HUDEP-2 (cell line): ENCODE measurements at regions not wholly inside any gene's neighbourhood (a gene's known extent, or its start where the extent isn't known, plus 50 kb on each side); places are given as distances from the start of the nearest gene placed in this dataset.

Source experiments
- DNase-seq, 76 experiments: peaks; one replicate each; lab custom pipeline; 2025; ENCODE audit not compliant: unreplicated experiment in 76 of 76; lab: John Stamatoyannopoulos, UW

GRCh38 chr9:87816036-87816435 is 66.6 kb upstream of the SPATA31E1 start:
- peak in 2 of 76 experiments; percentile 14 for DNase-seq

GRCh38 chr9:87818308-87818707 is 64.4 kb upstream of the SPATA31E1 start:
- DNase-seq: no peak

- DNase-seq: no peak
Observed at GRCh38 chr9:87824216-87824875, 58.3 kb upstream of the SPATA31E1 start.

GRCh38 chr9:87824886-87825285 is 57.8 kb upstream of the SPATA31E1 start:
- DNase-seq: no peak

- DNase-seq: no peak
Observed at GRCh38 chr9:87826331-87826730, 56.3 kb upstream of the SPATA31E1 start.

- no peak for DNase-seq
Observed at GRCh38 chr9:87827341-87827740, 55.3 kb upstream of the SPATA31E1 start.

GRCh38 chr9:87829756-87830155 is 52.9 kb upstream of the SPATA31E1 start:
- DNase-seq: no peak

GRCh38 chr9:87830446-87830845 is 52.2 kb upstream of the SPATA31E1 start:
- no peak for DNase-seq

- DNase-seq: no peak
Observed at GRCh38 chr9:87831159-87831558, 51.5 kb upstream of the SPATA31E1 start.
